GM18868 (cell line): ENCODE measurements at regions not wholly inside any gene's neighbourhood (a gene's known extent, or its start where the extent isn't known, plus 50 kb on each side); places are given as distances from the start of the nearest gene placed in this dataset.
"Not testable (repeated sequence)": the region's sequence is repeated elsewhere in the genome, so short reads cannot be mapped to it uniquely, and the experiment has no call there.

Source experiments
- ATAC-seq: cut with Tn5 transposase; IDR thresholded peaks from one replicate; pipeline ENCODE4 v1.9.1; 2021; ENCODE audit warnings: mild to moderate bottlenecking, moderate library complexity; ENCODE audit not compliant: unreplicated experiment

DNA sequence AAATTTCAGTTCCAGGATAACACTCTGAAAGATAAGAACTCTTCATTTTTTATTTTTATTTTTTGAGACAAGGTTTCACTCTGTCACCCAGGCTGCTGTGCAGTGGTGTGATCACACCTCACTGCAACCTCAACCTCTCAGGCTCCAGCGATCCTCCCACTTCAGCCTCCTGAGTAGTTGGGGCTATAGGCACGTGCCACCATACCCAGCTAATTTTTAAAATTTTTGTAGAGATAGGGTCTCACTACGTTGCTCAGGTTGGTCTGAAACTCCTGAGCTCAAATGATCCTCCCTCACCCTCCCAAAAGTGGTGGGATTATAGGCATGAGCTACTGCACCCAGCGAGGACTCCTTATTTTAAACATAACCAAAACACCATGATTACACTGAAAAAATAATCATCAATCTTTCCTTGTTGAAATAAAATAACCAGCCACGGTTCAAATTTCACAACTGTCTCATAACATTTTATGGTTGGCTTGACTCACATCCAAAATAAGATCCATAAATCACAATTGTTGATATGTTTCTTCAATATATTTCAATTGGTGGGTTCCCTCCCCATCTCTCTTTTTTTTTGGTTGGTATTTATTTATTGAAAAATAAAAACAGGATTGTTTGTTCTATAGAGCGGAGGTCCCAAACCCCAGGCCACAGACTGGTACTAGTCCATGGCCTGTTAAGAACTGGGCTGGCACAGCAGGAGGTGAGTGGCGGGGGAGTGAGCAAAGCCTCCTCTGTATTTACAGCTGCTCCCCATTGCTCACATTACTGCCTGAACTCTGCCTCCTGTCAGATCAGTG, 60.1 kb upstream of the FAM171A1 start:
- no peak for ATAC-seq

GRCh38 chr10:15428681-15429080, 57.6 kb upstream of the FAM171A1 start:
- ATAC-seq = no peak

DNA sequence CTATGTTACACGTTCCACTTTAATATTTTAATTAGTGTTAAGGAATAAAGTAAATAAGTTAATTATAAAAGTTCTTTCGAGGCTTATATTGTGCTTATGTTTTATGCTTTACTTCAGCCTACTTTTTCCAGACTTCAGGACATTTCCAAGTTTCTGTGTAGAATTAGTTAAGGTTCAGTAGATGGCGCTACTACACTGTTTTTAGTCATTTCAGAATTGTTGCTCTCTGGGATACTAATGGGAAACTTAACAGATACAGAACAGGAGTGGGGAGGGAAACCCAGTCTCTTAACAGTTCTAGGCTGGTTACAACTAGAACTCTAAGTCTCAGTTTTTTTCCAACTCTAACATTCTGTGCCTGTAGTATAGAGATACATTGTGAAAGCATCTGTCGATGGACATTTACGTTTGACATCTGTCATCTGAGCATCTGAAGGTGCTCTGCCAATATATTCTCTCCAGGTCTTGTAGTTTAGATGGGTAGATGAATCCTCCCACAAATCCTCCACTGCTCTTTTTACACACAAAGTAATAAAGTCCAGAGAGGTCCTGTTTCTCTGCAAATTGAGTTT, 56.8 kb upstream of the FAM171A1 start:
- ATAC-seq = no peak

- no peak for ATAC-seq
Measured at GRCh38 chr10:15426558-15426957, 55.5 kb upstream of the FAM171A1 start.

- ATAC-seq = no peak
Measured at GRCh38 chr10:15426115-15426514, 55.0 kb upstream of the FAM171A1 start.

- not testable (repeated sequence) for ATAC-seq
Measured at GRCh38 chr10:15421875-15422274, 50.8 kb upstream of the FAM171A1 start.
